Epithelial cell of proximal tubule (primary cell): ENCODE measurements at regions not wholly inside any gene's neighbourhood (a gene's known extent, or its start where the extent isn't known, plus 50 kb on each side); places are given as distances from the start of the nearest gene placed in this dataset.

Experiments used
- DNase-seq: peaks from one replicate; pipeline ENCODE4 v3.0.0-alpha.2; 2011; ENCODE audit warnings: low read depth
- H3K4me3 ChIP-seq: 2 replicates; pipeline ENCODE4 v1.5.1; 2011; ENCODE audit warnings: low read depth, mild to moderate bottlenecking, low read length
- TF ChIP-seq, protein P1 (sequence below): conservative IDR thresholded peaks from 2 replicates; pipeline ENCODE4 v1.5.1; 2012; ENCODE audit warnings: low read depth, mild to moderate bottlenecking, low read length

DNA sequence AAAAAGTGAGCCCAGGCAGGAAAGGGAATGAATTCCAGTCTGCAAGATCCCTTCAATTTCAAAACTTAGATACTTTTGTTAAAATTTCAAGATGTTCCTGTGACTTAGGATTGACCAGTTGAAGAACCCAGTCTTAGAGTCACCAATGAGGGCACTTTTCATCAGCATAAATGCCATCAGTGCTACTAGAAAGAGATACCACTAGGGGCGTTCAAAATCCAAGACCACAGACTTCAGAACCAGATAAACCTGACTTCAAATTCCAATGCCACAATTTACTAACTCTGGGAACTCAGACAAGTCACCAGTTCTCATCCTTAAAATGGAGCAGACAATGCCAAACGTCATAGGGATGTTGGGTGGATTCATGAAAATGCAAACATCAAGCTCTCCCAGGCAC lies 523.2 kb downstream of the BUD13 start:
- H3K4me3 ChIP-seq: no peak overlapping the region
- DNase-seq: no peak
- TF ChIP-seq, protein P1, sequence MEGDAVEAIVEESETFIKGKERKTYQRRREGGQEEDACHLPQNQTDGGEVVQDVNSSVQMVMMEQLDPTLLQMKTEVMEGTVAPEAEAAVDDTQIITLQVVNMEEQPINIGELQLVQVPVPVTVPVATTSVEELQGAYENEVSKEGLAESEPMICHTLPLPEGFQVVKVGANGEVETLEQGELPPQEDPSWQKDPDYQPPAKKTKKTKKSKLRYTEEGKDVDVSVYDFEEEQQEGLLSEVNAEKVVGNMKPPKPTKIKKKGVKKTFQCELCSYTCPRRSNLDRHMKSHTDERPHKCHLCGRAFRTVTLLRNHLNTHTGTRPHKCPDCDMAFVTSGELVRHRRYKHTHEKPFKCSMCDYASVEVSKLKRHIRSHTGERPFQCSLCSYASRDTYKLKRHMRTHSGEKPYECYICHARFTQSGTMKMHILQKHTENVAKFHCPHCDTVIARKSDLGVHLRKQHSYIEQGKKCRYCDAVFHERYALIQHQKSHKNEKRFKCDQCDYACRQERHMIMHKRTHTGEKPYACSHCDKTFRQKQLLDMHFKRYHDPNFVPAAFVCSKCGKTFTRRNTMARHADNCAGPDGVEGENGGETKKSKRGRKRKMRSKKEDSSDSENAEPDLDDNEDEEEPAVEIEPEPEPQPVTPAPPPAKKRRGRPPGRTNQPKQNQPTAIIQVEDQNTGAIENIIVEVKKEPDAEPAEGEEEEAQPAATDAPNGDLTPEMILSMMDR: no peak

DNA sequence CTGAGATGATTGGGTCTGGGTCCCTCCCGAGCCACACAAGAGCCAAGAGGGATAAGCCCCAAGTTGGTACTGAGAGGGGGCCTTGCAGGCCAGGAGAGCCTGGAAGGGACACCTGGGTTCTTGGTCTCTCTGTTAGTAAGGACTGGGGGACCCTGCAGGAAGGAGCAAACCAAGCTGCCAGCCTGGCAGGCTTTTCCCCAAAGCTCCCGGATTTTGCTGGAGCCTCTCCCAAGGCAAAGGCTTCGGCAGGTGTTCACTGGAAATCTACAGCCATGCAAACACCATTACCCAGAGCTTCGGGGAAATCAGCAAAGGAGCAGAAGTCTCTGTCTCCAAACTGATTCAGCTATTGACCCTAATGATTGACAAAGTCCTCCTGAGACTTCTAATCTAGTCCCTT lies 527.9 kb downstream of the BUD13 start:
- H3K4me3 ChIP-seq: no peak overlapping the region
- TF ChIP-seq, protein P1: no peak
- DNase-seq: no peak

DNA sequence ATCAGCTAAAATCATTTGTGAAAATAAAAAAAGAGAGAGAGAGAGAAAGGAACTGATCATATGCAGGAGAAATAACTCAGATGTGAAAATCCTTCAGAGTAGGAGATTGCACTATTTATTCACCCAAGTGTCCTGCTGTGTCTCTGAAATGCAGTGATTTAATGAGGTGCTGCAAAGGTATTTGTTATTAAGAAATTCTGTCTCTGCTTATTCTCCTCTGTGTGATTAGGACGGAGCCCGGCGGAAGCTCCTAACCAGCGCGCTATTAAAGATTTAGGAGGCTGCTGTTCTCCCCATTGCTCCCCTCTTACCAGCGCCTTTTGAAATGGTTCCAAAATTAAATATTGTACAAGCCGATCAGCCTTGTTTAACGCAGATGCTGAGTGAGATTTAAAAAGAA lies 528.3 kb downstream of the BUD13 start:
- TF ChIP-seq, protein P1: no peak
- no peak overlapping the region for H3K4me3 ChIP-seq
- no peak for DNase-seq

DNA sequence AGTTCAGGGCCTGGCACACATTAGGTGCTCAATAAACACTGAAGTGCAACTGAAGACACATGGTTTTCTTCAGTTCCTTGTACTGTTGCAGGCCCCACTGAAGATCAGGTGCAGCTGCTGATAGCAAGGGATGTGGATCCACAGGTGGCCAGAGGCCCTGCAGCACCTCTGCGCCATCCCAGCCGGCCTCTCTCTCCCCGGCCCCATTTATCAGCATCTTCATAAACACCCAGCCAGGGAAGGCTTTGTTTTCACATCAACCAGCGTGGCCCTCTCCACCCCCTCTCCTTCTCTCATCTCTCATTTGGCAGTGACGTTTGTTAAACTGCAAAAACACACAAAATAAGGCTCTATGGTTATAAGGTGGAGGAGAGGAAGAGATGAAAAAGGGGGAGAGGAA lies 528.8 kb downstream of the BUD13 start:
- no peak overlapping the region for H3K4me3 ChIP-seq
- DNase-seq: no peak
- TF ChIP-seq, protein P1: no peak

DNA sequence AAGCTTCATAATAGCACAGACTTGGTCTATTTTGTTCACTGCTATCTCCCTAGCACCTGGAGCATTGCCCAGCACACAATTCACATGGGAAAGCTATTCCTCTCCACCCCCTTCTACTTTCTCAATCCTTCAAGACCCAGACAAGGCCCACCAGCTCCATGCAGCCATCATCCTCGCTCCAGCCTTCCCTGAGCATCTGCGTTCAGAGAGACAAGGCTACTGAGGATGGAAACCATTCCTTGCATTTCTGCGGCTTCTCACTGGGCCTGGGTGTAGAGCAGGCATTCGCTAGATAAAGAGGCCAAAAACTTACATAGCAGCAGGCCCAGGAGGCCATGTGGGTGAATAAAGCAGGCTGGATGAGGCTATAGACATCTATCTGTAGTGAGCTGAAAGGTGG lies 530.8 kb downstream of the BUD13 start:
- no peak overlapping the region for H3K4me3 ChIP-seq
- TF ChIP-seq, protein P1: no peak
- DNase-seq: no peak

DNA sequence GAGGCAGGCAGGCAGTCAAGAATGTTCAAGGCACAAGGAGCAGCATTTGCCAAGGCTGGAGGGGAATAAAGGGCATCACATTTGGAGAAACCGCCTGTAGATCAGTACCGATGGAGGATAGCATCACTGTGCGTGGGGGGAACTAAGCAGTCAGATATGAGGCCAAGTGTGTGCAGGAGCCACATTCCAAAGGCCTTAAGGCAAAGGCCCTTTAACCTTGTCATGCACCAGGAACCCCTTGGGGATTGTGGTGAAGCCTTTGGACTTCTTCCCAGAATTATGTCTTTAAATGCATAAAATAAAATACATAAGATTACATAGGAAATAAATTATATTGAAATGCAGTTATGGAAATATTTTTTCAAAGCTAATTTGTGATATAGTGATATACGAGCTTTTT lies 532.1 kb downstream of the BUD13 start:
- TF ChIP-seq, protein P1: no peak
- no peak for DNase-seq
- no peak overlapping the region for H3K4me3 ChIP-seq

DNA sequence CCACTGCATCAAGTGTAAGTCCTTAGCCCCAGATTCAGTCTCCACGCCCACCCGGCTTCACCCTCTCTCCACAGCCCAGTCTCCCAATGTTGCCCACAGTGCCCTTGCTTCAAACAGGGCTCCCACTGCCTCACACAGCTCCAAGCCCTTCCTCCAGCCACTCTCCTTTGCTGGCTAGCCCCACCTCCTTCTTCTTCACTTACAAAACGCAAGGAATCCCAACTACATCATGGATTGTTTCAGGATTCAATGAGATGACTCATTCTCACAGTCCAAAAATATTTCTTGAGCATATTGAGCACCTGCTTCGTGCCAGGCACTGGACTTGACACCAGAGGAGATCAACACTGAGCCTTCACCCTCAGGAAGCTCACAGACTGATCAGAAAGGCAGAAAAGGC lies 533.5 kb downstream of the BUD13 start:
- no peak overlapping the region for H3K4me3 ChIP-seq
- TF ChIP-seq, protein P1: no peak

More for the DNA sequence above, 533.5 kb downstream of the BUD13 start:
- DNase-seq: no peak
